HG02571 (cell line): ENCODE measurements at regions not wholly inside any gene's neighbourhood (a gene's known extent, or its start where the extent isn't known, plus 50 kb on each side); places are given as distances from the start of the nearest gene placed in this dataset.

Experiments
- ATAC-seq: cut with Tn5 transposase; IDR thresholded peaks from one replicate; pipeline ENCODE4 v1.9.1; 2021; ENCODE audit warnings: mild to moderate bottlenecking, moderate library complexity; ENCODE audit not compliant: unreplicated experiment

DNA sequence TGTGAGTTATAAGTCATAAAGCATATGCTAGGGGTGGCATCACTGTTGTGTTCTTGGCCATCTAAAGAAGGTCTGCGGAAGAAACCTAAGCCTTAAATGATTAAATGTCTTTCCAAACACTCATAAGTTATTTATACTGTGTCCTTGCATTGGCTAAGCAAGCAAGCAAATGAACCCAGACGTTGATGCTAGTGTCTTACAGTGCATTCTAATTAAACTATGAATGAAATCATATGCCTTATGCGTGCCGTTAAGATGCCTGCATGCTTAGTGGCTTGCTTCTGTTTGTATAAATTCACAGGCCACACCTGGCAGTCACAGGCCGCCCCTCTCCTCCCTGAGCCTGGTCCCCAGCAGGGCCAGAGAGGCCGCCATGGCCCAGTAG lies 49.9 kb downstream of the RIN2 start:
- ATAC-seq: no peak

DNA sequence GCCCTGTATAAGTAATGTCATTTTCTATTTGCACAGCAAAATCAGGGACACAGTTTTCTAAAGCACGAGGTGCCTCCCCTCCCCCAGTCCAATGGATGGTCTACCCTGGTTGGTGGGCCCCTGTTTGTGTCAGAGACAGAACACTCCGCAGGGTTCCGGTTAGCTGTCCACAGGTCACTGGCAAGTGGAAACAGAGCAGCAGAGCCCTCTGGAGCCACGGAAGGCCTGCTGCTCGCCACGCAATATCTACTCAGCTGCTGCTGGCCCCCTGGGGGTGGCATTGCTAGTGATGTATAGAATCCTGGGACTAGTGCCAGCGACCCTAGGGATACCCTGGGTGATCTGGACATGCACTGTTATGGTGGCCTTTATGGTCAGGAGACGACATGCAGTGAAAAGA lies 50.4 kb downstream of the RIN2 start:
- ATAC-seq: no peak

DNA sequence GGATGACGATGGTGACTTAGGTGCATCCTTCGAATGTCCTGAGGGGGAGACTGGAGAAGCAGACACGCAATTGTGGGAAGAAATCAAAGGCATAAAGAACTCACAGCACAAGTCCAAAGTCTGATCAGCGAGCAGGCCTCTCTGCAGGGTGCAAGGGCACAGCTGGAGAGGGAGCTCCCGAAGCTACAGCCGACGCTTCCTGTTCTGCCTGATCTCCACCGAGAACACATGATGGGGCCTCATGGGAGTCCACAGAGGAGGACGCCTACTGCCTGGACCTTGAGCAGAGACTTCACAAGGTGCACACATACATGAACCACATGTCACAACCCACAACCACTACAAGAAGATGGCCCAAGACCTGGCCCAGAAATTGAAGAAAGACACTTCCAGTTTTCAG lies 51.4 kb downstream of the RIN2 start:
- ATAC-seq: no peak

DNA sequence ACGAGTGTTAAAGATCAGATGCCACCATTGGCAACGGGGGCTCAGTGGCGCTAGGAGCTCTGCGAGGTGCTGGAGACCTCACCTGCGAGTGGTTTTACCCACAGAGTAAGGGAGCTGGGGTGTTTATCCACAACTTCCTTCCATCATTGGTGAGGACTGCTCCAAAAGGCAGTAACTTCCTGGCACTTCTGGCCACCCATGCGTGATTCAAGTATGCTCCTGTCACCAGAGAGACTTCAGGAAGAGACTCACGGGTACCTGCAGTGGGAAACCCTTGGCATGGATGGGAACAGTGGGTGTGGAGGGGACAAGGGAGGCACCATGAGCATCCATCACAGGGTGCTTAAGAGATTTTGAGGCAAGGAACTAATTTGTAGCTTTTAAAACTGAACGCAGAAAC lies 53.2 kb downstream of the RIN2 start:
- no peak for ATAC-seq

DNA sequence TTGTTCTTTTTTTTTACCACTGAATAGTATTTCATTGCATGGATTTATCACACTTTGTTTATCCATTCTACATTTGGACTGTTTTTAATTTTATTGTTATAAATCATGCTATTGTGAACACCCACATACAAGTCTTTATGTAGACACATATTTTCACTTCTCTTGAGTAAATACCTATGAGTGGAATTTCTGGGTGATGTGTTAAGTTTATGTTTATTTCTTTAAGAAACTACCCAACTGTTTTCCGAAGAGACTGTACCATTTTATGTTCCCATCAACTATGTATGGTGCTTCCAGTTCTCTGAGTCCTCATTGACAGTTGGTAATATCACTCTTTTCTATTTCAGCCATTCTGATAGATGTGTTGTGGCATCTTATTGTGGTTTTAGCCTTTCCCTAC lies 54.0 kb downstream of the RIN2 start:
- no peak for ATAC-seq

DNA sequence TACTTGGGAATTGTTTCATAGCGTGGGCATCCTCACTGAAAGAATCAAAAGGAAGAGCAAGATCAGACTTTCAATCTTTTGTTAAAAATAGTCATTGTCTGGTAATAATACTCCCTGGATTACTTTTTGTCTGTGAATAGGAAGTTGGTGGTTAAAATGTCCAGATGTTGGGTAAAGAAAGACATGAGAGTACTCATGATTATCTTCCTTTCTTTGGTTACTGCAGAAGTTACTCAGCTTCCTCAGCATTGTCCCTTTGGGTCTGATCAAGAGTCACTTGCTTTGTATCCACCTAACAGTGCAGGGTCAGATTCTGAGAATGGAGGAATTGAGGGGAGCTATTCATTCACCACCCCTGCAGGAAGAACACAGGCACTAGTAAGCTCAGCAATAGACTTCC lies 54.6 kb downstream of the RIN2 start:
- no peak for ATAC-seq

DNA sequence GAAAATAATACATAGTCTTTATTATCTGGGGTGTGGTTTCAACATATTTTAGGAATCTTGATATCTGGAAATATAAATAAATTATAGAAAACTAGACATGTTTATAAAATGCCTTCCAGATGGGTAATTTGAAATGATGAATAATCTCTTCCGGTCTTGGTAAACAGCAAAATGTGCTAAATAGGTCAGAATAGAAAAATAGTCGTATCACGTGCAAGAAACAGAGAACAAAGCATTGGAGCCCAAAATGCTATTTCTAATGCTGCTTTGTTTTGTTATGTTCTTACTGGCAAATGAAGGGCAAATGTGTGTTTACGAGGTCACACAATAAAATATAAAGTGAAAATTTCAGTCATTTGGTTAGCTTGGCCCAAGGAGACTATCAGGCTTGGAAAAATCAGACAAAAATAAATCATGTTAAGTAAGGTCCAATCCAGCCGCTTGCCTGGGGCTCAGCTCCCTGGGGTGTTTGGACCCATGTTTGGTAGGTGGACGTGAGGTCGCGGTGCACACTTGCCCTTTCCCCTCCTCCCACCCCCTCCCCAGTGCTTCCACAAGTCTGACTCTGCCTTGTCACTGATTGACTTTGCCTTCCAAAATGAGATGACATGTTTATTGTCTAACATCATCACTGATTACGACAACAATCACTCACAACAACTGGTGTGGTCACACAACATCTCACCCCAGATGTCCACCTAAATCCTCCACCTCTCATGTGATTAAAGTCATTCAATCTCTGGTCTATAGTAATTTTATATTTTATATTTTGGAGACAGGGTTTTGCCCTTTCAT lies 56.0 kb downstream of the RIN2 start:
- no peak for ATAC-seq

DNA sequence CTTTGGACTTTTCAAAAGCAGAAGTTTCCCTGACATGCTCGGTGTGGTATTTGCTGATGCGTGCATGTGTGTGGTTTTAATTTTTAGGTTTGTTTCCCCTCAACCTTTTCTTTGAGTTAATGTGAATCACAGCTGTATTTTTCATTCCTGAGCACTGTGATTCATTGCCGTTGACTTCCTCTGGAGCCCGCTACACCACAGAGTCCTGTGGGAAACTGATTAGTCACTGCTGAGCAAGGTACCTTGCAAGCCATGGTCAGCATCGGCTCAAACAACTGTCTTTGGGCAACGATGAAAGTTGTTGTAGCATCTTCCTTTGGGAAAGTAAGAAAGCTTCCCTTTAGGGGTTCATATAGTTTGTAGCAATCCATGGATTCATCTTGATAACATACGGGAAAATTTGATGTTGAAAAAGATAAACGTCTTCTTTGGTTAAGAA lies 57.5 kb downstream of the RIN2 start:
- ATAC-seq: no peak

DNA sequence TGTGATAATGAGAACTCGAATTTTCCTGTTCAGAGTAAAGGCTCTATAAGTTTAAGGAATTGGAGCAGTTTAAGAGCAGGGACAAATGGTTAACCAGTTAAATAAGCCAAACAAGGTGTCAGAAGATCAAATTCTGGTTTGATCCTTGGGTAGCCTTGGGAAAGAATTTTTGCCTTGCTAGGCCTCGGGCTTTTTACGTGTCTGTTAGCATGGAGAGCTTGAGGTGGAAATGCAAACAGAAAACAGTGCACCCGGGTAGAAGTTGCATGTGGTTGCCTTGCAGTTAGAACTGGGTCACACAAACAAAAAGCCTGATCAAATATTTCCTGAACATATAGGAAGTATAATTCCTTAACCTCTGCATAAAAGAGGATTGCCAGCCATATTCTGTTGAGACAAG lies 58.3 kb downstream of the RIN2 start:
- no peak for ATAC-seq

DNA sequence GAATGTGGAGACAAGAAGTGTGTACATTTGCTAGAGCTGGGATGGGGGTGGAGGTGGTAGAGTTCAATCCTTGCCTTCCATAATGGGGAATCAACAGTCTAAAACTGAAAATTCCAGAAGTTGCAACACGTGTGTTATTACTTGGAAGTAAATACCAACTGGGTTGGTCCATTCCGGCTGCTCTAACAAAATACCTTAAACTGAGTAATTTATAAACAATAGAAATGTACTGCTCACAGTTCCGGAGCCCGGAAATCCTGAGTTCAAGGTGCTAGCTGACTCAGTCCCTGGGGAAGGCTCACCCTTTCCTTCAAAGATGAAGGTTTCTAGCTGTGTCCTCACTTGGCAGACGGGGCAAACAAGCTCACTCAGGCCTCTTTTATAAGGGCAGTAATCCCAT lies 59.0 kb downstream of the RIN2 start:
- no peak for ATAC-seq

DNA sequence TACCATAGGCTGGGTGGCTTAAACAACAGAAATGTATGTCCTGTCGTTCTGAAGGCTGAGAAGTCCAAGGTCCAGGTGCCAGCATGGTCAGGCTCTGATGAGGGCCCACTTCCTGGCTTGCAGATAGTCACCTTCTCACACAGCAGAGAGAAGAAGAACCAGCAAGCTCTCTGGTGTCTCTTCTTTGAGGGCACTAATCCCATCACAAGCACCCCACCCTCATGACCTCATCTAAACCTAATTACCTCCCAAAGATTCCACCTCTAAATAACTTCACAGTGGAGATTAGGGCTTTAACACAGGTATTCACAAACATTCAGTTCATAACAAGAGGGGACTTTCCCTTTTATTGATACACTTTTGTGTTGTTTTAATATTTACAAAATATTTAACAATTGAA lies 61.1 kb downstream of the RIN2 start:
- no peak for ATAC-seq

DNA sequence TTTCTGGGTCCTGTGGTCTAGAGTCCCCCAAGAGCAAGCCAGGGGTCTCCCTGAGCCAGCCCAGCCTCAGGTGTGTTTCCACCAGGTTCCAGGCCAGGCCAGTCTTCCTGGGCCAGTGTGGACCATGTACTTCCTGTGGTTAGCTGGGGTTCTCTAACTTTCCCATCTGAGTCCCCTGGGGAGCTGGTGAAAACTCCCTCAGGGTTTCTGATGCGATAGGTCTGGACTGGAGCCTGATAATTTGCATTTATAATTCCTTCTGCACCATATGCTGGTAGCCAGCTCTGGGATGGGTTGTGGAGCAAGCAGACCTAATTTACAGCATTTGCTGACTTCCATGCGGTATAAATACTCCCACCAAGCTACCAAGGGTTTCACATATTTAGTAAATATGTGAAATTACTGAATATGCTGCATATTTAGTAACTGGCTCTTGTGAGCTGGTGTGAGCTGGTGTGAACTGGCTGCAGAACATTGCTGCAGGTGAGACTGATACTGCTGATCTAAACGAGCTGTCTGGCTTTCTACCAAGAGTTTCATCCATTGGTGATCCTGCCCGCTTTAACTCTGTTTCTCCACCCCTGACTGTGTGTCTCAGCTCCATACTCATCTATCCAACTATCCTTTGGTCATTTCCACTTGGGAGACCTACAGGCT lies 62.6 kb downstream of the RIN2 start:
- ATAC-seq: no peak

DNA sequence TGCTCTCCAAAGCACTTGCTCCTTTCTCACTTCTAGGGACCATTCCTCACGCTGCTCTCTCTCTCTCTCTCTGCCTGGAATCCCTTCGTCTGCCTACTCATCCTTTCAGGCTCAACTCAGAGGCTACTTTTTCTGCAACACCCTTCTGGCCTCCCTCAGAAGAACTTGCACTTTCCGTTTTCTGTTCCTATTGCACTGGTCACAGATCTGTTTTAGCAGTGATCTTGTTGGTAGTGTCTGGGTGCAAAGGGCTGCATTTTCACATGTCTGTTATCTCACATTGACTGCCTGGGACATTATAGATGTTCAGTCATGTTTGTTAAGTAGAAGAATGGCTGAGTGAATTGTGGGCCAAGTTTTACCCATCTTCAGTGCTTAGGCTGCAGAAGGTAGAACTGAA lies 63.5 kb downstream of the RIN2 start:
- no peak for ATAC-seq

DNA sequence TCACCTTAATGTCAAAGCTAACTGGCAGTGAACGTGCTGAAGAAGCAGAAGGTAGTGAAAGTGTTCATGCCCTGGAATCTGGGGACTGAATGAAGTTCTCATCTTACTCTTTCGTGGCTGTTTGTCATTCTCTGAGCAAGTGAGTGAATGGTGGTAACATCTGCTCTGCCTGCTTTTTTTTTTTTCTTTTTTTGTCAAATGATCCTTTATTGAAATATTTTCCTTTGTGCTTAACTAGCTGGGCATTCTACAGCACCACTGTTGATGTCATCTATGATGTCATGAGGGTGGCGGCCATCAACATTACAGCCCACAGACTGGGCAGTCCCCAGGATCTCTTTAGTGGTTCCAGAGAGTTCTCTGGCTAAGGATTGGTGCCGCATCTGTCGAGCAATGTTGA lies 65.2 kb downstream of the RIN2 start:
- no peak for ATAC-seq

DNA sequence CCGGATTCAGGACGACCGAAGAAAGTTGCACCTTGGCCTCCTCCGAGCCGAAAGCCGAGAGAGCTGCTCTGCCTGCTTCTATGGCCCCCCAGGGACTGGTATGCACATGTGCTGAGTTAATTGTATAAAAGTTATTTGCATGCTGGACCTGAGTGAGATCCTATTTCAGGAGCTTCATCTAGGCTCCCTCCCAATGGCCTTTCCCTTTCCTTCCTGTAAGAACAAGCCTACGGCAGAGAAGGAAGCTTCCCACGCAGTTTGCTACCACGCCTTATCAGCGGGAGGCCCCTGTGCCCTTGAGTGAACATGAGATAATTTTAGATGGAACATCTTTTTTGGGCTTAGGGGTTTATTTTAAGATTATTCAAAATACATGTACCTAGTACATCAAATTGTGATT lies 65.9 kb downstream of the RIN2 start:
- ATAC-seq: no peak

DNA sequence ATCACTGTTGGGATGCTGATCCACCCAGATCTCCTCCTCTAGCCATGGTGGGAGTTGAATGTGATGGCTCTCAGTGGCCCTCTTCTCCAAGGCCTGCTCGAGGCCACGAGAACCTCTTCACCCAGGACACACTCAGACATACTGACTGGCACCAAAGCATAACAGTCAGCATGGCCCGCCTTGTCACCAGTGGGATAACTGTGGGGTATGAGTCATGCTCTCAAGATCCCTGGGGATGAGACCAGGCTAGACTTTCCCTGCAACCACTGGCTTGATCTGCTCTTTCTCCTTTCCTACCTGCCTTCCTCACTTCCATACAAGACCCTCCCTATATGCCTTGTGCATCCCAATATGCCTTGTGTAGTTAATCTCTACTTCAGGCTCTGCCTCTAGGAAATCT lies 66.8 kb downstream of the RIN2 start:
- no peak for ATAC-seq

DNA sequence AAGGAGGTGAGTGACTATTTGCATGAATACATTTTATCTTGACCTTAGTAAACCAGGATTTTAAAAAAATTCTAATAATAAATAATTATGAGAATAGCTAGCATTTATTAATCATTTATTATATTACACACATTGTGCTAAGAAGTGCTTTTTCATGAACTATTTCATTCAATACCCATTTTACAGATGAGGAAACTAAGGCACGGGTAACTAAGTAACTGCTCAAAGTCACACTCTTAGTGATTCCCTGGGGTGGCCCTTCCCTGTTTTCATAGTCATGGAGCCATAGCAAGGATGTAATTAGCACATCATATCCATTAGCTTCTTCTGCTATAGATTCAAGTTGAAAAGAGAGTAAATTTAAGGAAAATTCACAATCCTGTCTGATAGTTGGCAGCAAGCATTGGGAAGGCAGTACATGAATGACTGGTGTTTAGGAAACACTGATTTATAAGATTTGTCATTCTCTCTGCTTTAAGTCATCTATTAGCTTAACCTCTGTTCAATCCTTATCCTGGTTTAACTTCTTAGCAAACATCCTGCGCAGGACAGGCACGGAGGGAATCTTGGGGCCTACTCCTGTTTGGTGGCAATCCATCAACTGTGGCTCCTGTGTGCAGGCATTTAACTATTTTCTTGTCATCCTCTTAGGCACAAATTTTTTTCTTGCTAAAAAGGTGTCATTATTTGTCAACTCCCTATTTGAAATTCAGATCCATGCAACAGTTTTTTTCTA lies 68.3 kb downstream of the RIN2 start:
- ATAC-seq: no peak

DNA sequence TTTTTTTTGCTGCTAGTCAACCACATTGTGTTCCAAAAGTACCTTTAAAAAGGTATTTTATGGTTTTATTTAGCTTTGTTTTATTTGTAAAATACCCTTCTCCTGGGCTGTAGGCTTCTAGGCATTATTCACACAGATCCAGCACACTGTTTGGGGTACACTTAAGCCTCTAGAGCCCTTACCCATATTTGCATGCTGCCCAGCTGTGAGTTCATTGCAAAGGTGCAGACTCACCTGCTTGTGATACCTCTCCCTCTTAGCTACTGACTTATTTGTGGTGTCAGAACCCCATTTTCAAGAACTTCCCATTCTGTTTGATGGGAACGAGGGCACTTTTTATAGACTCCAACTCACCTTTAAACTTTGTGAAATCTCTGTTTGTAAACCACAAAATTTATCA lies 69.8 kb downstream of the RIN2 start:
- ATAC-seq: no peak

DNA sequence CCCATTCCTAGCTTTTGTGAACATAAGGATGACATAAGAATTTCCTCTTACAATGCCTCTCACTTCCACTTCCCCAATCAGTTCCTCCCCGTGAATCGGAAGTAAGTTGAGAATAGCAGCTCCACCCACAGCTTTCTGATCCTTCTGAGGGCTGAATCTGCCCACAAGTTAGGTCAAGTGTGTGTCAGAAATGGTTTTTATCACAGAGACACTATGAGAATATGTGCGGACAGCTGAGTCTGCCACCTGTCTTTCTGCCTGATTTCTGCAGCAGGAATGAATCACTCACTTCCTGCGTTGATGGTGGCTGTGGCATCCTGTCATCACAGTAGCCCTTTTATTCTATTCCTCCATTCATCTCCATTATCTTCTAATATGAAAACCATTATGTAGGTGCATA lies 70.2 kb downstream of the RIN2 start:
- ATAC-seq: no peak

DNA sequence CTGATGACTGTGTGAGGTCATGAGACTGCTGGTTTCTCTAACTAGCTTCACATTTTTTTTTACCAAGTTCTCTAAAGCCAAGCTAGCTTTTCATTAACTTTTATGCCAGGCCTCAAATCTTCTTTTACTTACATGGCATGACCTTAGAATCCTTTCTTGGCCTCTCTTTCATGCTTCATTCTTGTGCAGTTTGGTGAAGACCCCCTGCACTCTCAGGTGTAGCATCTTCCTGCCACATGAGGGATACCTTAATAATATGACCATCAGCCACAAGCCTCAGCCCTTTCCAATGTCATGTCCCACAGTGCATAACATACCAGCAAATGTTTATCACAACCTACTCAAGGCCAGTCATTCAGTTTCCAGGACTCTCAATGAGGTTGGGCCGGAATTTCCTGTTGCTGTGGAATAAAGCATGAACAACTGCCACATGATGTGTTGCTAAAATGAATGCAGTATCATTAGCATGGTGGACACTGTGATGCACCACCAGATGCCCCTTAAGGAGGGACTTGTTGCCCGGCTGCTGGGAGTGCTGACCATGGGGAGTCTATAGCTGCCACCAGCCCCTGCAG lies 72.2 kb downstream of the RIN2 start:
- no peak for ATAC-seq

DNA sequence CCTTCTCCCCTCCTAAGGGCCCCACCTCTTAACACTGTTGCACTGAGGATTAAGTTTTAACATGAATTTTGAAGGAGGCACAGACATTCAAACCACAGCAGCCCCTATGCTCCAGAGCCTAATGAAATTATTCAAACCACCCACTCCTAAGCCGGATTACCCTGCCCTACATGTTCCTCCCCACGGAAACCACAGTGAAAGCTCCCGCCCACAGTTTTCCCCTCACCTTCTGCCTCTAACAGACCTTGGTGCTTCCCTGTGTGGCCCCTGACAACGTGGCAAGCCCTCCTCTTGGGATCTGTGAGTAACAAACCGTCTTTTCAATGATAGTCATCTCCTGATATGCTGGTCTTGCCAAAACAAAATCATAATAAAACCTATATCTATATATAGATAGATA lies 74.8 kb downstream of the RIN2 start:
- no peak for ATAC-seq

DNA sequence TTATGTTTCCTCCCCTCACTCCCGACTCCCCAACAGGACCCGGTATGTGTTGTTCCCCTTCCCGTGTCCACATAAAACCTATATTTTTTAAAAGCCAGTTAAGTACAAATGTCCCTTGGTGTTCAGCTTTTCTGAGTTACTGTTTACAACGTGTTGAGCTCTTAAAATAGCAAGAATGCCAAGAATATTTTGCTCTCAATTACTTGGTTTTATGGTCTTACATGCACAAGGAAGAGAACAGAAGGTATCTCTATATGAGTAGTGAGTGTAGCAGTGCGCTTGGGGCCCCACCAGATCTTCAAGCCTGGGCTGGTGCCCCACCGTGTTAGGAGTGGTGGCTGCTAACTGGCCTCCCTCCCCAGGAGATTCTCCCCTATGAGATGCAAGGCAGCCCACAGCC lies 75.3 kb downstream of the RIN2 start:
- ATAC-seq: no peak
